SU-DHL-6 (cell line): ENCODE measurements at regions not wholly inside any gene's neighbourhood (a gene's known extent, or its start where the extent isn't known, plus 50 kb on each side); places are given as distances from the start of the nearest gene placed in this dataset.

ENCODE experiments used
- H2AFZ ChIP-seq: fragments of 200-600 bp; sonication (generic); 2 replicates; pipeline ENCODE4 v1.6.1; 2014; ENCODE audit warnings: low read depth, mild to moderate bottlenecking, moderate library complexity, mixed read lengths, antibody characterized with exemption, low read length; ENCODE audit not compliant: severe bottlenecking
- H3F3A ChIP-seq: fragments of 200-600 bp; shearing (Covaris generic); 2 replicates; pipeline ENCODE4 v1.6.0; 2016; ENCODE audit warnings: antibody characterized with exemption, mild to moderate bottlenecking; ENCODE audit not compliant: insufficient read depth
- H3K27ac ChIP-seq: fragments of 200-600 bp; sonication (generic); 2 replicates; pipeline ENCODE4 v1.5.1; 2016; ENCODE audit warnings: low read depth, mild to moderate bottlenecking, low read length, moderate library complexity, mixed read lengths
- H3K27me3 ChIP-seq: fragments of 200-600 bp; sonication (generic), shearing (Covaris generic); 2 replicates; pipeline ENCODE4 v1.6.0; 2014; ENCODE audit warnings: mild to moderate bottlenecking, low read length
- H3K36me3 ChIP-seq: fragments of 200-600 bp; sonication (generic); 2 replicates; pipeline ENCODE4 v1.6.1; 2014; ENCODE audit warnings: mild to moderate bottlenecking, low read length, mixed read lengths
- H3K4me2 ChIP-seq: fragments of 300-600, 200-600 bp; shearing (Covaris generic), sonication (generic); 2 replicates; pipeline ENCODE4 v1.6.0; 2014; ENCODE audit warnings: low read length, low read depth, mild to moderate bottlenecking; ENCODE audit not compliant: poor library complexity, severe bottlenecking
- H3K4me3 ChIP-seq: fragments of 200-600 bp; sonication (generic); 2 replicates; pipeline ENCODE4 v1.5.1; 2014; ENCODE audit warnings: antibody characterized with exemption, low read length, mild to moderate bottlenecking, mixed read lengths; ENCODE audit not compliant: insufficient read depth, poor library complexity, severe bottlenecking
- H3K79me2 ChIP-seq: fragments of 200-600 bp; sonication (generic); 2 replicates; pipeline ENCODE4 v1.6.1; 2014; ENCODE audit warnings: mild to moderate bottlenecking, low read length, moderate library complexity; ENCODE audit not compliant: insufficient read depth
- H3K9ac ChIP-seq: fragments of 200-600 bp; sonication (generic); 2 replicates; pipeline ENCODE4 v1.7.0; 2014; ENCODE audit warnings: mild to moderate bottlenecking, low read length
- H3K9me2 ChIP-seq: fragments of 200-600 bp; sonication (generic); replicated peaks from 2 replicates; pipeline ENCODE4 v1.6.1; 2014; ENCODE audit warnings: low read length; ENCODE audit not compliant: insufficient read depth
- H3K9me3 ChIP-seq: fragments of 200-600 bp; sonication (generic); 2 replicates; pipeline ENCODE4 v1.6.1; 2014; ENCODE audit warnings: low read length, mixed read lengths; ENCODE audit not compliant: insufficient read depth
- H4K20me1 ChIP-seq: fragments of 200-600 bp; sonication (generic); 2 replicates; pipeline ENCODE4 v1.6.1; 2014; ENCODE audit warnings: low read depth, mild to moderate bottlenecking, antibody characterized with exemption, low read length, moderate library complexity, mixed read lengths
- EZH2phosphoT487 ChIP-seq: fragments of 200-600 bp; sonication (generic), shearing (Covaris generic); conservative IDR thresholded peaks from 2 replicates; pipeline ENCODE4 v1.6.1; 2018; ENCODE audit warnings: mild to moderate bottlenecking, antibody characterized with exemption, low read length, moderate library complexity, mixed read lengths
- TF ChIP-seq, protein P1 (sequence below): fragments of 200-600 bp; sonication (generic); IDR thresholded peaks from one replicate; pipeline ENCODE4 v1.5.1; 2017; ENCODE audit warnings: antibody characterized with exemption, mild to moderate bottlenecking, low read length, moderate library complexity; ENCODE audit not compliant: insufficient read depth, poor library complexity, severe bottlenecking

GRCh38 chr1:30248373-30248772 is 475.0 kb downstream of the MATN1 start:
- Histone ChIP-seq H3F3A (no peaks in the 10 kb centered on the region), H3K36me3 (no peaks in the 10 kb centered on the region), H3K79me2 (no peaks in the 10 kb centered on the region), H3K9me2 (no peaks in the 10 kb centered on the region), H4K20me1 (no peaks in the 10 kb centered on the region), H3K4me3 (no peak overlapping the region), H3K9me3 (no peaks in the 10 kb centered on the region), H3K4me2 (no peak overlapping the region), H3K9ac (no peak overlapping the region), H3K27ac (no peak overlapping the region), H2AFZ (no peak overlapping the region), H3K27me3 (no peaks in the 10 kb centered on the region)
- TF ChIP-seq EZH2phosphoT487: no peak
- TF ChIP-seq, protein P1, sequence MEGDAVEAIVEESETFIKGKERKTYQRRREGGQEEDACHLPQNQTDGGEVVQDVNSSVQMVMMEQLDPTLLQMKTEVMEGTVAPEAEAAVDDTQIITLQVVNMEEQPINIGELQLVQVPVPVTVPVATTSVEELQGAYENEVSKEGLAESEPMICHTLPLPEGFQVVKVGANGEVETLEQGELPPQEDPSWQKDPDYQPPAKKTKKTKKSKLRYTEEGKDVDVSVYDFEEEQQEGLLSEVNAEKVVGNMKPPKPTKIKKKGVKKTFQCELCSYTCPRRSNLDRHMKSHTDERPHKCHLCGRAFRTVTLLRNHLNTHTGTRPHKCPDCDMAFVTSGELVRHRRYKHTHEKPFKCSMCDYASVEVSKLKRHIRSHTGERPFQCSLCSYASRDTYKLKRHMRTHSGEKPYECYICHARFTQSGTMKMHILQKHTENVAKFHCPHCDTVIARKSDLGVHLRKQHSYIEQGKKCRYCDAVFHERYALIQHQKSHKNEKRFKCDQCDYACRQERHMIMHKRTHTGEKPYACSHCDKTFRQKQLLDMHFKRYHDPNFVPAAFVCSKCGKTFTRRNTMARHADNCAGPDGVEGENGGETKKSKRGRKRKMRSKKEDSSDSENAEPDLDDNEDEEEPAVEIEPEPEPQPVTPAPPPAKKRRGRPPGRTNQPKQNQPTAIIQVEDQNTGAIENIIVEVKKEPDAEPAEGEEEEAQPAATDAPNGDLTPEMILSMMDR: no peak

DNA sequence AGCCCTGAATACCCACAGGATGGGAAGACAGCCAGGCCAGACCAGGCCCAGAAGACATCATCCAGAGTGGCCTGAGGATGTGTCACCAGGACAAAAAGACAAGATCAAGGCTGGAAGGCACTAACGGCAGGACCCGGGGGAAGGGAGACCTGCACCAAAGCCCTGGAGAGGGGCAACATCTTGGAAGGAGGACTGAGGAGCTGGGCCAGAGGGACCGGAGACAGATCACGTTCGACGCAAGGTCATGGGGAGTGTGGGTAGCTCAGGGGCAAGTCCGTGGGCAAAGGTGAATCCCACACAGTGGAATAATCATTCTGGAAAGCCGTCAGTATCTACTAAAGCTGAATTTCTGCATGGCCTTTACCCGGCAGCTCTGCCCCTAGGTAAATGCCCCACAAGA is 478.6 kb downstream of the MATN1 start:
- Histone ChIP-seq H4K20me1 (no peaks in the 10 kb centered on the region), H3K4me2 (no peak overlapping the region), H3K27ac (no peak overlapping the region), H3K27me3 (no peaks in the 10 kb centered on the region), H3K9ac (no peak overlapping the region), H3K79me2 (no peaks in the 10 kb centered on the region), H3F3A (no peaks in the 10 kb centered on the region), H3K9me3 (no peaks in the 10 kb centered on the region), H3K36me3 (no peaks in the 10 kb centered on the region), H2AFZ (no peak overlapping the region), H3K4me3 (no peak overlapping the region), H3K9me2 (no peaks in the 10 kb centered on the region)
- TF ChIP-seq, protein P1: no peak
- TF ChIP-seq EZH2phosphoT487: no peak

DNA sequence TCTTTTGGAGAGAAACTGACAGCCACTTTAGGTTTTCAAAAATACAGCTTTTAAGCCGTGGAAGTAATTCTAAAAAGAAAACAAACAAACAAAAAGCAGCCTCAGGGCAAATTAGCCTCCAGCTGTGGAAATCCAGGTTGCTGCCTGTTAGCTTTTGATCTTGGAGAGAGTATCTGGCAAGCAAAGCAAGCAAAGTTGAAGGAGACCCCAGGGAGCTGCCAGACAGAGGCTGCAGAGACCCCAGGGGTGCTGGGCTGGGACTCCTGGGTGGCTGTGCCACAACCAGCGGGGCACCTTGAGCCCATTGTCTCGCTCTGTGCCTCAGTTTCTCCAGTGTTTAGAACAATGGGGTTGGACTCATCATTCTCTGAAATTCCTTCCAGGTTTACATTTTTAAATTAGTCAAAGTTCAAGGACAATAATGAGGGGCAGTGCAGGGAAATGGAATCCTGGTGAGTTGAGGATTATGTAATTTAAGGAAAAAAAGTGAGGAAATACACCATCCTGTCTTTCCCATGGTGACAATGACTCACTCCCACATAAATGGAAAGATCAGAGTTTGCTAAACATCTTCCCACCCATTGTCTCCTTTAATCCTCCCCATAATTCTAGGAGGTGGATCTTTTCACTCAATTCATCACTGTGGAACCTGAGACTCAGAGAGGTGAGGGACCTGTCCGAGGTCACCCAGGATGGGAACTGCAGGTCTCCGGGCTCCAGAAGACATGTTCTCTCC is 480.5 kb downstream of the MATN1 start:
- Histone ChIP-seq H2AFZ (no peak overlapping the region), H3K27ac (no peak overlapping the region), H3K4me3 (no peak overlapping the region), H3K9me3 (no peaks in the 10 kb centered on the region), H3K36me3 (no peaks in the 10 kb centered on the region), H3K79me2 (no peaks in the 10 kb centered on the region), H3K9me2 (no peaks in the 10 kb centered on the region), H3K27me3 (no peaks in the 10 kb centered on the region), H3F3A (no peaks in the 10 kb centered on the region), H3K4me2 (no peak overlapping the region), H3K9ac (no peak overlapping the region), H4K20me1 (no peaks in the 10 kb centered on the region)
- TF ChIP-seq, protein P1: no peak
- TF ChIP-seq EZH2phosphoT487: no peak
